ENCODE measurements at regions not wholly inside any gene's neighbourhood (a gene's known extent, or its start where the extent isn't known, plus 50 kb on each side); places are given as distances from the start of the nearest gene placed in this dataset.
A peak's percentile ranks its signal among the peaks of the same experiment; 100 is the strongest.

- CTCF ChIA-PET: interaction anchor here (1.3 to 5.0 kb wide), 7 partner anchors 10 to 340 kb away, joined by 3 to 23 read pairs (median 5); no protein-coding TSS in a partner anchor
- H3K4me2 ChIP-seq: no peak overlapping the region
- DNase-seq (ENCODE audit: low read depth in 1 of 2, low spot score in 1 of 2): peak in 1 of 2 experiments; percentile 44
- POLR2A ChIA-PET: no interaction called here
- peak; percentile 24; the same call in 1 of the 3 replicates for TF ChIP-seq SMC3 (IDR thresholded peaks at IDR 0.05)
- no peak for TF ChIP-seq ZNF302 (CRISPR knock-in tag; IDR thresholded peaks at IDR 0.05)
- FAIRE-seq: no peak
- H3K27ac ChIP-seq: peak overlapping the region; percentile 7 to 9; a peak in 3 of 6 replicates
- no peaks in the 10 kb centered on the region for H3K9me3 ChIP-seq
- H3K4me1 ChIP-seq: peaks cover 35% of the 10 kb centered on the region
- no peak overlapping the region for H3K4me3 ChIP-seq
- 82% methylated on average over 23 of the region's 24 CpGs for WGBS (ENCODE audit: missing lambda C conversion rate)
- peak; percentile 4 to 20; a peak in 2 of 6 replicates for ATAC-seq
These were observed 183.0 kb downstream of the RBFOX3 start for GRCh38 chr17:79427621-79428539.

GRCh38 chr17:79425686-79426085 is 185.2 kb downstream of the RBFOX3 start:
- CTCF ChIA-PET: interaction anchor here (1.1 to 5.0 kb wide), 4 partner anchors 17 to 266 kb away, joined by 3 to 23 read pairs (median 8); no protein-coding TSS in a partner anchor
- no peak overlapping the region for H3K4me2 ChIP-seq
- WGBS (ENCODE audit: missing lambda C conversion rate): 92% methylated on average over 14 of the region's 14 CpGs
- POLR2A ChIA-PET: no interaction called here
- DNase-seq (ENCODE audit: low read depth in 1 of 2, low spot score in 1 of 2) (no peak), FAIRE-seq (no peak), ATAC-seq (no peak)
- TF ChIP-seq RFX5 (IDR thresholded peaks at IDR 0.05) (no peak), GATA3 (IDR thresholded peaks at IDR 0.05; ENCODE audit: borderline replicate concordance) (no peak), SREBF2 (IDR thresholded peaks at IDR 0.05) (no peak), SMC3 (IDR thresholded peaks at IDR 0.05) (no peak), EP300 (IDR thresholded peaks at IDR 0.05) (no peak), JUNB (IDR thresholded peaks at IDR 0.05) (no peak), TP53 (CRISPR knock-in tag; IDR thresholded peaks at IDR 0.05) (no peak), FOXS1 (CRISPR knock-in tag; IDR thresholded peaks at IDR 0.05) (no peak), PBX3 (IDR thresholded peaks at IDR 0.05) (no peak), RARB (CRISPR knock-in tag; IDR thresholded peaks at IDR 0.05) (no peak), CBX2 (IDR thresholded peaks at IDR 0.05; ENCODE audit: borderline replicate concordance, low read depth) (no peak)
- peak overlapping the region in 1 of 2 experiments; percentile 58; a peak in 2 of 6 replicates for H3K27ac ChIP-seq
- peaks cover 54% of the 10 kb centered on the region for H3K4me1 ChIP-seq
- H3K9me3 ChIP-seq: no peaks in the 10 kb centered on the region
- no peak overlapping the region for H3K4me3 ChIP-seq

- ATAC-seq (no peak), DNase-seq (ENCODE audit: low read depth in 1 of 2, low spot score in 1 of 2) (no peak), FAIRE-seq (no peak)
- H3K27ac ChIP-seq: peak overlapping the region; percentile 23 to 58; a peak in 4 of 6 replicates
- POLR2A ChIA-PET: no interaction called here
- peaks cover 64% of the 10 kb centered on the region for H3K4me1 ChIP-seq
- no peak overlapping the region for H3K4me3 ChIP-seq
- 75% methylated on average over 8 of the region's 9 CpGs for WGBS (ENCODE audit: missing lambda C conversion rate)
- no peaks in the 10 kb centered on the region for H3K9me3 ChIP-seq
- CTCF ChIA-PET: interaction anchor here (0.8 to 5.0 kb wide), 6 partner anchors 18 to 360 kb away, joined by 3 to 23 read pairs (median 3); no protein-coding TSS in a partner anchor
- peak overlapping the region; percentile 4; the same call in 2 of the 3 replicates for H3K4me2 ChIP-seq
- TF ChIP-seq HMGXB4 (CRISPR knock-in tag; IDR thresholded peaks at IDR 0.05; ENCODE audit: borderline replicate concordance): no peak
- no peak for TF ChIP-seq REST (IDR thresholded peaks at IDR 0.05)
- no peak for TF ChIP-seq SMC3 (IDR thresholded peaks at IDR 0.05)
- TF ChIP-seq ESRRA (IDR thresholded peaks at IDR 0.05; ENCODE audit: borderline replicate concordance, low read length): no peak
- TF ChIP-seq HES2 (IDR thresholded peaks at IDR 0.05): no peak
- no peak for TF ChIP-seq MAFK (IDR thresholded peaks at IDR 0.05; ENCODE audit: partially characterized antibody)
- no peak for TF ChIP-seq EP300 (IDR thresholded peaks at IDR 0.05)
- no peak for TF ChIP-seq KDM1A (IDR thresholded peaks at IDR 0.05; ENCODE audit: low read depth)
- no peak for TF ChIP-seq KDM5A (IDR thresholded peaks at IDR 0.05)
- no peak for TF ChIP-seq RFX5 (IDR thresholded peaks at IDR 0.05)
- TF ChIP-seq ATOH8 (CRISPR knock-in tag; IDR thresholded peaks at IDR 0.05; ENCODE audit: low read depth): no peak
- TF ChIP-seq ZSCAN20 (CRISPR knock-in tag; IDR thresholded peaks at IDR 0.05): no peak
These were observed 186.2 kb downstream of the RBFOX3 start for GRCh38 chr17:79424471-79425185.

Data from A549 (cell line).